Keratinocyte (primary cell): ENCODE measurements at regions not wholly inside any gene's neighbourhood (a gene's known extent, or its start where the extent isn't known, plus 50 kb on each side); places are given as distances from the start of the nearest gene placed in this dataset.

ENCODE experiments used
- DNase-seq: peaks from one replicate; pipeline ENCODE4 v3.0.0-alpha.2; 2011; ENCODE audit warnings: low read depth, missing footprints, low spot score
- FAIRE-seq: peaks from 2 replicates; lab custom pipeline; 2011; peaks lifted over from hg19 to GRCh38; lab: Jason Lieb, UNC
- H2AFZ ChIP-seq: 2 replicates; pipeline ENCODE4 v1.6.0; 2012; ENCODE audit warnings: low read length, control low read depth, inconsistent platforms; ENCODE audit not compliant: control insufficient read depth
- H3K27ac ChIP-seq: 2 replicates; pipeline ENCODE4 v1.5.1; 2011; ENCODE audit warnings: low read length; ENCODE audit not compliant: control insufficient read depth, insufficient read depth
- H3K27me3 ChIP-seq: 3 replicates; pipeline ENCODE4 v1.6.0; 2011; ENCODE audit warnings: low read length; ENCODE audit not compliant: control insufficient read depth, insufficient read depth; ENCODE audit errors: extremely low read depth
- H3K36me3 ChIP-seq, 2 experiments: 2 replicates in 1 of 2; 3 replicates in 1 of 2; pipeline ENCODE4 v1.5.1; 2011; ENCODE audit warnings: low read length in 2 of 2, mild to moderate bottlenecking in 1 of 2; ENCODE audit not compliant: control insufficient read depth in 2 of 2, insufficient read depth in 2 of 2; ENCODE audit errors: extremely low read depth in 1 of 2
- H3K4me1 ChIP-seq: 3 replicates; pipeline ENCODE4 v1.5.1; 2011; ENCODE audit warnings: low read length; ENCODE audit not compliant: control insufficient read depth, insufficient read depth; ENCODE audit errors: extremely low read depth
- H3K4me2 ChIP-seq: 3 replicates; pipeline ENCODE4 v1.6.0; 2011; ENCODE audit warnings: low read depth, low read length; ENCODE audit not compliant: control insufficient read depth, insufficient read depth; ENCODE audit errors: extremely low read depth
- H3K4me3 ChIP-seq, 3 experiments: fragments of 200-600 bp in 1 of 3; sonication (generic) in 1 of 3; 2 replicates in 2 of 3; 3 replicates in 1 of 3; pipeline ENCODE4 v1.5.1; 2011 to 2016; ENCODE audit warnings: low read length in 3 of 3, mild to moderate bottlenecking in 3 of 3, control low read depth in 2 of 3, inconsistent platforms in 1 of 3, low read depth in 1 of 3, mixed read lengths in 1 of 3, mixed run types in 1 of 3, moderate library complexity in 1 of 3; ENCODE audit not compliant: control insufficient read depth in 2 of 3, insufficient read depth in 2 of 3; ENCODE audit errors: extremely low read depth in 1 of 3
- H3K79me2 ChIP-seq: 2 replicates; pipeline ENCODE4 v1.6.0; 2012; ENCODE audit warnings: low read length; ENCODE audit not compliant: control insufficient read depth, insufficient read depth
- H3K9ac ChIP-seq: 3 replicates; pipeline ENCODE4 v1.6.0; 2011; ENCODE audit warnings: low read length; ENCODE audit not compliant: control insufficient read depth, insufficient read depth; ENCODE audit errors: extremely low read depth
- H3K9me1 ChIP-seq: 3 replicates; pipeline ENCODE4 v1.6.0; 2011; ENCODE audit warnings: low read length; ENCODE audit not compliant: control insufficient read depth, insufficient read depth; ENCODE audit errors: extremely low read depth
- H3K9me3 ChIP-seq: 2 replicates; pipeline ENCODE4 v1.5.1; 2012; ENCODE audit warnings: low read depth, low read length; ENCODE audit not compliant: control insufficient read depth
- H4K20me1 ChIP-seq: 3 replicates; pipeline ENCODE4 v1.6.0; 2011; ENCODE audit warnings: low read length; ENCODE audit not compliant: control insufficient read depth, insufficient read depth; ENCODE audit errors: extremely low read depth
- EZH2 ChIP-seq: IDR thresholded peaks from one replicate; pipeline ENCODE4 v1.6.1; 2012; ENCODE audit warnings: inconsistent platforms, mild to moderate bottlenecking, low read length, moderate library complexity
- dilution Hi-C: fragments of 300-500 bp; cut with MboI; formaldehyde crosslinking; loops from one replicate; pipeline ENCODE4 v1.7.0; 2020; ENCODE audit warnings: low sequenced_read_pairs; ENCODE audit not compliant: extremely low pct_ligation_motif_present
- TF ChIP-seq, protein P1 (sequence below), 3 experiments: IDR thresholded peaks in 1 of 3; conservative IDR thresholded peaks in 1 of 3; optimal IDR thresholded peaks in 1 of 3; 2 replicates in 2 of 3; 3 replicates in 1 of 3; pipeline versions ENCODE3 to v1.5.1; 2011; ENCODE audit warnings: low read length in 3 of 3, mild to moderate bottlenecking in 3 of 3, moderate library complexity in 2 of 3, control low read depth in 1 of 3, inconsistent platforms in 1 of 3; ENCODE audit not compliant: insufficient read depth in 2 of 3; ENCODE audit errors: extremely low read depth in 1 of 3

DNA sequence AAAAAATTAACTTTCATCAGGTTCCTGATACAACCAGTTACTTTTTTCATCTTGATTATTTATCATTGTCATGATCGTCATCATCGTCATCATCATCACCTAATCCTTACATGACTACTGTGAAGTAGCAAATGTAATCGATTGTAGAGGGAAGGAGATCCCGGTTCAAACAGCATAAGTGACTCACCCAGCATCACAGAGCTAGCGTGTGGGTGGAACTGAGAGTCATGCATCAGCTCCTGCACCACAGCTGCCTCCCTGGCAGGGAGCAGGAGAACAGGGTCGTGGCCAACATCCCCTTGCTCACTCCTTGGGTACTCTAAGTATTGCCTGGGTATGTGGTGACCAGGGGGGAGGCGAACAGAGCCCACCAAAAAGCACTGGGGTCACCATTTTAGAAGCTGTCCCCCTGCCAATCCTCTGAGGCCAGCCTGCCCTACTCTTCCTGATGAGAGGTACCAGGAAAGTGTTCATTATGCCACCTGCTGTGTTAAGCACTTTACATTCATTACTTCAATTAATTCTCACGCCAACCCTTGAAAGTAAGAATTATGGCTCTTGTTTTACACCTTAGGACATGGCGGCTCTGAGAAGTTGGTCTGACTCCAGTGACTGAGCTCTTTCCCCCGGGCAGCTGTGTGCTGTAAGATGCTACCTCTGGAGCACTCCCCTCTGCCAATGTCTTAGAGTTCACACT, 425.2 kb downstream of the CD83 start:
- H3K4me3 ChIP-seq: no peak overlapping the region
- no peak overlapping the region for H2AFZ ChIP-seq
- H3K36me3 ChIP-seq: no peaks in the 10 kb centered on the region
- FAIRE-seq: peak; percentile 83
- H4K20me1 ChIP-seq: no peaks in the 10 kb centered on the region
- H3K9me3 ChIP-seq: no peaks in the 10 kb centered on the region
- TF ChIP-seq EZH2: no peak
- TF ChIP-seq, protein P1, sequence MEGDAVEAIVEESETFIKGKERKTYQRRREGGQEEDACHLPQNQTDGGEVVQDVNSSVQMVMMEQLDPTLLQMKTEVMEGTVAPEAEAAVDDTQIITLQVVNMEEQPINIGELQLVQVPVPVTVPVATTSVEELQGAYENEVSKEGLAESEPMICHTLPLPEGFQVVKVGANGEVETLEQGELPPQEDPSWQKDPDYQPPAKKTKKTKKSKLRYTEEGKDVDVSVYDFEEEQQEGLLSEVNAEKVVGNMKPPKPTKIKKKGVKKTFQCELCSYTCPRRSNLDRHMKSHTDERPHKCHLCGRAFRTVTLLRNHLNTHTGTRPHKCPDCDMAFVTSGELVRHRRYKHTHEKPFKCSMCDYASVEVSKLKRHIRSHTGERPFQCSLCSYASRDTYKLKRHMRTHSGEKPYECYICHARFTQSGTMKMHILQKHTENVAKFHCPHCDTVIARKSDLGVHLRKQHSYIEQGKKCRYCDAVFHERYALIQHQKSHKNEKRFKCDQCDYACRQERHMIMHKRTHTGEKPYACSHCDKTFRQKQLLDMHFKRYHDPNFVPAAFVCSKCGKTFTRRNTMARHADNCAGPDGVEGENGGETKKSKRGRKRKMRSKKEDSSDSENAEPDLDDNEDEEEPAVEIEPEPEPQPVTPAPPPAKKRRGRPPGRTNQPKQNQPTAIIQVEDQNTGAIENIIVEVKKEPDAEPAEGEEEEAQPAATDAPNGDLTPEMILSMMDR (optimal IDR thresholded peaks at IDR 0.05 in 1 of 3, IDR thresholded peaks at IDR 0.05 in 1 of 3, conservative IDR thresholded peaks at IDR 0.05 in 1 of 3; ENCODE audit: extremely low read depth in 1 of 3, insufficient read depth in 2 of 3, low read length in 3 of 3): no peak
- no peak overlapping the region for H3K27ac ChIP-seq
- H3K79me2 ChIP-seq: no peaks in the 10 kb centered on the region
- dilution Hi-C loops: no loop called here
- no peak overlapping the region for H3K9ac ChIP-seq
- H3K4me2 ChIP-seq: no peak overlapping the region
- no peak for DNase-seq
- no peaks in the 10 kb centered on the region for H3K27me3 ChIP-seq
- H3K9me1 ChIP-seq: no peaks in the 10 kb centered on the region
- H3K4me1 ChIP-seq: no peaks in the 10 kb centered on the region

DNA sequence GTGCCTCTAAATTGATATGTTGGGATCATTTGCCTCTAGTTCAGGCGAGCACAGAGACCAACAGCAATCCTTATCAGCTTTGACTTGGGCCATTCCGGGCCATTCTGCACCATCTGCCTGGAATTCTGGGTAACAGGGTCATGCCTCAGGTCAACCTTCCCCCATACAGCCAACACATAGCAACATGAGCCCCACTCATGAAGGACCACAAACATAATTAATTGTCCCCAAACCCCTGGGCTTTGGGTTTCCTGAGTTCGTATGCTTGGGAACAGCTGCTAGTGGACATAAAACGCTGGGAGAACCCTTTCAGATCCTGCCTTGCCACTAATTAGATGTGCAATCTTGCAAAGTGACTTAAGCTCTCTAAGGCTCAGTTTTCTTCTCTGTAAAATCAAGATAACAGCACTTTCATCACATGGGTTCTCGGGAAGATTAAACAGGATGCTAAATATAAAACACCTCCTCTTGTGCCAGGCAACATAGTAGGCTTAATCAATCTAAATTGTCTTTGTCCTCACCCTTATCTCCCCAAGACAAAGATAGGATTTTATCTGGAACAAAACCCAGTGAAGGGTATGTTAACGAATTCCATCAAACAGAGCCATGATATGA, 426.5 kb downstream of the CD83 start:
- Histone ChIP-seq H3K4me2 (no peak overlapping the region), H3K79me2 (no peaks in the 10 kb centered on the region), H2AFZ (no peak overlapping the region), H3K9ac (no peak overlapping the region), H3K4me3 (no peak overlapping the region), H3K9me3 (no peaks in the 10 kb centered on the region), H3K27me3 (no peaks in the 10 kb centered on the region), H3K36me3 (no peaks in the 10 kb centered on the region), H3K4me1 (no peaks in the 10 kb centered on the region), H3K9me1 (no peaks in the 10 kb centered on the region), H4K20me1 (no peaks in the 10 kb centered on the region), H3K27ac (no peak overlapping the region)
- FAIRE-seq (no peak), DNase-seq (no peak)
- dilution Hi-C loops: no loop called here
- no peak for TF ChIP-seq EZH2
- TF ChIP-seq, protein P1 (optimal IDR thresholded peaks at IDR 0.05 in 1 of 3, IDR thresholded peaks at IDR 0.05 in 1 of 3, conservative IDR thresholded peaks at IDR 0.05 in 1 of 3; ENCODE audit: extremely low read depth in 1 of 3, insufficient read depth in 2 of 3, low read length in 3 of 3): no peak
